GM12891 (cell line): ENCODE measurements at regions not wholly inside any gene's neighbourhood (a gene's known extent, or its start where the extent isn't known, plus 50 kb on each side); places are given as distances from the start of the nearest gene placed in this dataset.

Experiments used
- POLR2A ChIP-seq: IDR thresholded peaks from 2 replicates; pipeline ENCODE4 v1.6.1; 2011; ENCODE audit warnings: low read depth, low read length, control low read depth
- POLR2AphosphoS5 ChIP-seq: IDR thresholded peaks from 2 replicates; pipeline ENCODE4 v1.6.1; 2011; ENCODE audit warnings: low read depth, low read length, control low read depth
- POU2F2 ChIP-seq: IDR thresholded peaks from 2 replicates; pipeline ENCODE4 v1.6.1; 2011; ENCODE audit warnings: low read depth, mild to moderate bottlenecking, control low read depth, low read length, moderate library complexity
- SPI1 ChIP-seq: IDR thresholded peaks from 2 replicates; pipeline ENCODE4 v1.6.1; 2011; ENCODE audit warnings: low read depth, low read length, control low read depth
- TAF1 ChIP-seq: IDR thresholded peaks from 2 replicates; pipeline ENCODE4 v1.6.1; 2011; ENCODE audit warnings: low read depth, low read length, control low read depth

- no peak for TF ChIP-seq POLR2A
- TF ChIP-seq POLR2AphosphoS5 = no peak
- no peak for TF ChIP-seq TAF1
- TF ChIP-seq POU2F2 = no peak
- no peak for TF ChIP-seq SPI1
Observed at GRCh38 chr18:76544511-76545345, 49.7 kb upstream of the ZNF516 start.
